B cell (primary cell): ENCODE measurements at regions not wholly inside any gene's neighbourhood (a gene's known extent, or its start where the extent isn't known, plus 50 kb on each side); places are given as distances from the start of the nearest gene placed in this dataset.

Experiments
- CTCF ChIP-seq: fragments of 200-600 bp; IDR thresholded peaks from one replicate; pipeline ENCODE4 v1.8.0; 2022; ENCODE audit warnings: antibody characterized with exemption, mild to moderate bottlenecking
- EZH2 ChIP-seq: IDR thresholded peaks from 2 replicates; pipeline ENCODE4 v1.6.1; 2012; ENCODE audit warnings: borderline replicate concordance, low read depth, mild to moderate bottlenecking, moderate library complexity, low read length; ENCODE audit not compliant: insufficient read depth, poor library complexity, severe bottlenecking

DNA sequence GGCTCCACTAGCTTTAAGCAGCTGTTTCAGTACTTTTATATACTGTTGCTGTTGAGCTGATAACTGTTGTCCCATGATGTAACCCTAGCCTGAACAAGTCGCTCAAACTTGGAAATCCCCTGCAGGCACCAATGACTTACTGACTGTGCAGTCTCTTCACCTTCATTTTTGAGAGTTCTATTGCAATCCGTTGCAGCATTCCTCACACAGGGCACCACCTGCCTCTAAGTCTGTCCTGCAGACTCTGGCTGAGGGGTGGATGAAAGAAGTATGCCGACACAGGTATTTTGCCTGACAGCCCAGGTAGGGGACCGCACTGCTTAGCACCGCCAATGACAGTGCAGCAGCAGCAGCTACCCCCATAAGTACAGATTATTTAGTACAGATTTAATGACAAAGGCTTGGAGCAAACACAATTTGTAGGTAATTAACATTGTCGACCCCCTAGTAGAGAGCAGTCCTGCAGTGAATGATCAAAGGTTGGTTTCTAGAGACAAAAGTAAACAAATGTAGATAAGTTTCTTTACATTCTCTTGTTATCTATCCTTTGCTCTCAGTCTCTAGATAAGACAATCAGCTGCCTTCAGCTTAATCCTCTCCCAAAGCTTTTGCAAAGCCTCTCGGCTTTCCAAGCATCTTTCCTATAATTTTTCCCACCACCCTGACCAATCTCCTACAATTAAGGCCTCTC lies 205.0 kb downstream of the PABPC4L start:
- TF ChIP-seq CTCF (no peak), EZH2 (no peak)
